Stimulated activated CD4-positive, alpha-beta T cell treated with anti-CD3 and anti-CD28 coated beads, Interleukin-15, amount 100 ng/mL, for 48 hours (primary cell): ENCODE measurements at regions not wholly inside any gene's neighbourhood (a gene's known extent, or its start where the extent isn't known, plus 50 kb on each side); places are given as distances from the start of the nearest gene placed in this dataset.

Experiments used
- DNase-seq, 2 donors: peaks; one replicate each; pipeline ENCODE4 v3.0.0-alpha.2; 2020; ENCODE audit warnings: low read depth in 2 of 2

GRCh38 chr9:134275375-134275774 is 50.9 kb upstream of the RXRA start:
- DNase-seq: no peak

- no peak for DNase-seq
Observed at GRCh38 chr9:134276453-134277245, 49.6 kb upstream of the RXRA start.
